HCT116 (cell line): ENCODE measurements at regions not wholly inside any gene's neighbourhood (a gene's known extent, or its start where the extent isn't known, plus 50 kb on each side); places are given as distances from the start of the nearest gene placed in this dataset.

Source experiments
- ATAC-seq: fragments of 200-7000 bp; cut with Tn5 transposase; 2 replicates; pipeline ENCODE4 v1.9.1; 2020; ENCODE audit warnings: mild to moderate bottlenecking, moderate library complexity
- BruUV-seq: library from RNA; stranded (reverse); fragments of 400-500 nt; replicated peaks from 2 replicates; lab custom pipeline; 2021; lab: Mats Ljungman, UMichigan
- CTCF ChIA-PET: fragments of 300-600 bp; sonication (Branson Sonifier 250); formaldehyde crosslinking; loops from one replicate; lab custom pipeline; 2021; ENCODE audit warnings: antibody characterized with exemption; lab: Charles Lee
- POLR2A ChIA-PET: fragments of 300-600, 350-600 bp; sonication (Branson Sonifier 250); formaldehyde crosslinking; loops from one replicate; lab custom pipeline; 2021; ENCODE audit warnings: antibody characterized with exemption; lab: Charles Lee
- RAD21 ChIA-PET, 2 experiments: fragments of 300-600 bp; sonication (Branson Sonifier 250); formaldehyde crosslinking; loops; one replicate each; lab custom pipeline; 2023; ENCODE audit warnings: low total read pairs in 2 of 2; ENCODE audit not compliant: uncharacterized antibody in 2 of 2, unreplicated experiment in 2 of 2, low non-redundant PET in 1 of 2; lab: Charles Lee
- DNase-seq: peaks from one replicate; pipeline ENCODE4 v3.0.0-alpha.2; 2010; ENCODE audit warnings: low read depth, low spot score
- H2AFZ ChIP-seq: fragments of 200-600 bp; shearing (Covaris generic), sonication (generic); 2 replicates; pipeline ENCODE4 v1.6.1; 2017; ENCODE audit warnings: low read depth, mixed run types, mixed read lengths, antibody characterized with exemption, low read length; ENCODE audit not compliant: poor library complexity, severe bottlenecking
- H3K27ac ChIP-seq: 2 replicates; pipeline ENCODE4 v1.5.1; 2012; ENCODE audit warnings: low read depth, low read length
- H3K27me3 ChIP-seq: fragments of 200-600 bp; sonication (generic); 2 replicates; pipeline ENCODE4 v1.6.1; 2016; ENCODE audit warnings: mixed run types, low read length, mixed read lengths; ENCODE audit not compliant: insufficient read depth
- H3K36me3 ChIP-seq, 2 experiments: fragments of 200-500 bp in 1 of 2; fragments of 200-600 bp in 1 of 2; sonication (Bioruptor generic) in 1 of 2; sonication (generic) in 1 of 2; 2 replicates each; pipeline versions ENCODE4 v1.5.1 to v1.6.1; 2014 to 2016; ENCODE audit warnings: low read length in 2 of 2, inconsistent platforms in 1 of 2, mixed read lengths in 1 of 2, mixed run types in 1 of 2; ENCODE audit not compliant: insufficient read depth in 2 of 2, control insufficient read depth in 1 of 2
- H3K4me1 ChIP-seq, 2 experiments: fragments of 200-600 bp in 1 of 2; sonication (generic) in 1 of 2; 2 replicates each; pipeline versions ENCODE4 v1.5.1 to v1.6.1; 2012 to 2017; ENCODE audit warnings: low read length in 2 of 2, inconsistent platforms in 1 of 2, mild to moderate bottlenecking in 1 of 2, mixed read lengths in 1 of 2, mixed run types in 1 of 2, moderate library complexity in 1 of 2; ENCODE audit not compliant: insufficient read depth in 2 of 2, control insufficient read depth in 1 of 2
- H3K4me2 ChIP-seq: fragments of 200-600 bp; sonication (generic); 2 replicates; pipeline ENCODE4 v1.6.1; 2017; ENCODE audit warnings: mixed run types, low read length, mixed read lengths
- H3K4me3 ChIP-seq, 2 experiments: fragments of 200-600 bp in 1 of 2; sonication (generic) in 1 of 2; replicated peaks in 1 of 2; 2 replicates each; pipeline ENCODE4 v1.5.1; 2011 to 2016; ENCODE audit warnings: low read length in 2 of 2, control low read depth in 1 of 2, low read depth in 1 of 2, mild to moderate bottlenecking in 1 of 2, mixed read lengths in 1 of 2, mixed run types in 1 of 2
- H3K79me2 ChIP-seq: fragments of 200-600 bp; sonication (generic); 2 replicates; pipeline ENCODE4 v1.6.1; 2017; ENCODE audit warnings: mild to moderate bottlenecking, mixed run types, low read length, moderate library complexity, mixed read lengths; ENCODE audit not compliant: insufficient read depth
- H3K9ac ChIP-seq: fragments of 200-600 bp; sonication (generic); 2 replicates; pipeline ENCODE4 v1.6.1; 2016; ENCODE audit warnings: low read length, mixed read lengths
- H3K9me2 ChIP-seq: fragments of 200-600 bp; sonication (generic), shearing (Covaris generic); 2 replicates; pipeline ENCODE4 v1.6.1; 2017; ENCODE audit warnings: mixed run types, mild to moderate bottlenecking, moderate library complexity; ENCODE audit not compliant: insufficient read depth
- H3K9me3 ChIP-seq, 2 experiments: fragments of 200-500 bp in 1 of 2; fragments of 200-600 bp in 1 of 2; sonication (Bioruptor generic) in 1 of 2; sonication (generic) in 1 of 2; 2 replicates each; pipeline ENCODE4 v1.6.1; 2014 to 2017; ENCODE audit warnings: low read length in 2 of 2, mixed read lengths in 2 of 2, inconsistent platforms in 1 of 2, low read depth in 1 of 2, mild to moderate bottlenecking in 1 of 2, mixed run types in 1 of 2, moderate library complexity in 1 of 2; ENCODE audit not compliant: control insufficient read depth in 1 of 2, insufficient read depth in 1 of 2
- H4K20me1 ChIP-seq: fragments of 200-600 bp; sonication (generic), shearing (Covaris generic); 2 replicates; pipeline ENCODE4 v1.6.1; 2017; ENCODE audit warnings: mixed run types, mild to moderate bottlenecking, moderate library complexity; ENCODE audit not compliant: insufficient read depth
- EGR1 ChIP-seq: IDR thresholded peaks from 2 replicates; pipeline ENCODE4 v1.6.1; 2012; ENCODE audit warnings: low read depth
- EZH2 ChIP-seq: fragments of 200-600 bp; sonication (generic); IDR thresholded peaks from 2 replicates; pipeline ENCODE4 v1.6.1; 2017; ENCODE audit warnings: antibody characterized with exemption, mixed run types
- FOSL1 ChIP-seq: IDR thresholded peaks from 2 replicates; pipeline ENCODE4 v1.6.1; 2012; ENCODE audit warnings: low read depth
- POLR2AphosphoS5 ChIP-seq: IDR thresholded peaks from 2 replicates; pipeline ENCODE4 v1.6.1; 2011; ENCODE audit warnings: mild to moderate bottlenecking, low read depth, low read length, moderate library complexity
- SIN3A ChIP-seq: IDR thresholded peaks from 2 replicates; pipeline ENCODE4 v1.6.1; 2012; ENCODE audit warnings: low read depth
- TCF7L2 ChIP-seq: IDR thresholded peaks from 2 replicates; pipeline ENCODE4 v1.7.0; 2011; ENCODE audit warnings: borderline replicate concordance, inconsistent platforms; ENCODE audit not compliant: insufficient read depth, insufficient read length; ENCODE audit errors: extremely low read depth
- ZFX ChIP-seq: fragments of 450-650 bp; IDR thresholded peaks from 2 replicates; pipeline ENCODE4 v1.6.1; 2017
- intact Hi-C: fragments of 100-400 bp; cut with micrococcal nuclease; formaldehyde crosslinking; loops from 2 replicates; pipeline ENCODE4 v1.10.0; 2022
- TF ChIP-seq, protein P1 (sequence below): IDR thresholded peaks from 2 replicates; pipeline ENCODE4 v1.6.1; 2012; ENCODE audit warnings: low read depth
- TF ChIP-seq, protein P2 (sequence below), 3 experiments: fragments of 200-600 bp in 1 of 3; sonication (generic) in 1 of 3; IDR thresholded peaks in 2 of 3; conservative IDR thresholded peaks in 1 of 3; 2 replicates each; pipeline ENCODE4 v1.5.1; 2012 to 2017; ENCODE audit warnings: low read depth in 2 of 3, low read length in 2 of 3, antibody characterized with exemption in 1 of 3, borderline replicate concordance in 1 of 3, control low read depth in 1 of 3, mild to moderate bottlenecking in 1 of 3, mixed read lengths in 1 of 3, mixed run types in 1 of 3, moderate library complexity in 1 of 3; ENCODE audit not compliant: insufficient read depth in 1 of 3
- TF ChIP-seq, protein P3 (sequence below): IDR thresholded peaks from 2 replicates; pipeline ENCODE4 v1.6.1; 2012
- TF ChIP-seq, protein P4 (sequence below): IDR thresholded peaks from 2 replicates; pipeline ENCODE4 v1.6.1; 2012

DNA sequence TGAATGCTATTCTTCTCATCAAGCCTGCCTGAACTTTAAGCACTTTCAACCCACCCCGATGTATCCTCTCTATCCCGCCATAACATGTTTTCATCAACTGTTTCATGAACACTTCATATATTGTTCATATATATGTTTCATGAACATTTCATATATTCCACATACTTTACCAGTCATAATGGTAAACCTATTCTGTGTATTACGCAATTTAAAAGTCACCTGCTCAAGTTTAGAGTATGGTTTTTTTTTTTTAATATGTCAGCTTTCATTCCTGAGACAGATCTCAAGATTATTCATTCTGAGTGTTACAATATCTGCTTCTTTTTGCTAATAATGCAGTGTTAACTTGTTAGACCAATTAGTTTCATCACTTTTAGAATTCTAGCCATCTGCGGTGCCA is 140.7 kb downstream of the SIPA1L2 start:
- POLR2A ChIA-PET = no interaction called here

DNA sequence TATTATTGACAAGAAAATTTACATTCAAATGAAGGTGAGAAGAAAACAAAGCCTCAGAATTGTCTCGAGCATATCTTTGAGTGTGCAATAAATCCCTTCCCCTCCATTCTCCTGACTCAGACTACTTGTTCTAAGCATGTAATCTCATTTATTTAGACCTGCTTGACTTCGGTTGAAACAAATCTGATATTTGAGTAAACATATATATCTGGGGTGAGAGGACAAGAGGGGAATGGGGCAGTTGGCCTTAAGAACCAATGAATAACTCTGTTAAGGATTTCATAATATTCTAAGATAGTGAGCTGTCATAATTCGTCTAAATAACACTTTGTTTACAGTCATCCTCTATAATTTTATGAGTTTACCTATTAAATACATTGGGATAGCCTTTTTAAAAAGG is 142.7 kb downstream of the SIPA1L2 start:
- no peaks in the 10 kb centered on the region for H3K9me3 ChIP-seq
- H3K27me3 ChIP-seq = no peaks in the 10 kb centered on the region
- H3K4me1 ChIP-seq = no peaks in the 10 kb centered on the region
- no TSS peak for BruUV-seq
- ChIA-PET POLR2A (no interaction called here), RAD21 (no interaction called here), CTCF (no interaction called here)
- ATAC-seq (no peak), DNase-seq (no peak)
- H3K4me2 ChIP-seq = no peak overlapping the region
- no peaks in the 10 kb centered on the region for H4K20me1 ChIP-seq
- no peaks in the 10 kb centered on the region for H3K9me2 ChIP-seq
- no peak overlapping the region for H3K27ac ChIP-seq
- H3K9ac ChIP-seq = no peak overlapping the region
- H3K36me3 ChIP-seq = no peaks in the 10 kb centered on the region
- H3K4me3 ChIP-seq = no peak overlapping the region
- intact Hi-C loops = no loop called here
- no peaks in the 10 kb centered on the region for H3K79me2 ChIP-seq
- H2AFZ ChIP-seq = no peak overlapping the region
- TF ChIP-seq ZFX (no peak), FOSL1 (no peak), TCF7L2 (no peak), EZH2 (no peak)
- TF ChIP-seq, protein P1, sequence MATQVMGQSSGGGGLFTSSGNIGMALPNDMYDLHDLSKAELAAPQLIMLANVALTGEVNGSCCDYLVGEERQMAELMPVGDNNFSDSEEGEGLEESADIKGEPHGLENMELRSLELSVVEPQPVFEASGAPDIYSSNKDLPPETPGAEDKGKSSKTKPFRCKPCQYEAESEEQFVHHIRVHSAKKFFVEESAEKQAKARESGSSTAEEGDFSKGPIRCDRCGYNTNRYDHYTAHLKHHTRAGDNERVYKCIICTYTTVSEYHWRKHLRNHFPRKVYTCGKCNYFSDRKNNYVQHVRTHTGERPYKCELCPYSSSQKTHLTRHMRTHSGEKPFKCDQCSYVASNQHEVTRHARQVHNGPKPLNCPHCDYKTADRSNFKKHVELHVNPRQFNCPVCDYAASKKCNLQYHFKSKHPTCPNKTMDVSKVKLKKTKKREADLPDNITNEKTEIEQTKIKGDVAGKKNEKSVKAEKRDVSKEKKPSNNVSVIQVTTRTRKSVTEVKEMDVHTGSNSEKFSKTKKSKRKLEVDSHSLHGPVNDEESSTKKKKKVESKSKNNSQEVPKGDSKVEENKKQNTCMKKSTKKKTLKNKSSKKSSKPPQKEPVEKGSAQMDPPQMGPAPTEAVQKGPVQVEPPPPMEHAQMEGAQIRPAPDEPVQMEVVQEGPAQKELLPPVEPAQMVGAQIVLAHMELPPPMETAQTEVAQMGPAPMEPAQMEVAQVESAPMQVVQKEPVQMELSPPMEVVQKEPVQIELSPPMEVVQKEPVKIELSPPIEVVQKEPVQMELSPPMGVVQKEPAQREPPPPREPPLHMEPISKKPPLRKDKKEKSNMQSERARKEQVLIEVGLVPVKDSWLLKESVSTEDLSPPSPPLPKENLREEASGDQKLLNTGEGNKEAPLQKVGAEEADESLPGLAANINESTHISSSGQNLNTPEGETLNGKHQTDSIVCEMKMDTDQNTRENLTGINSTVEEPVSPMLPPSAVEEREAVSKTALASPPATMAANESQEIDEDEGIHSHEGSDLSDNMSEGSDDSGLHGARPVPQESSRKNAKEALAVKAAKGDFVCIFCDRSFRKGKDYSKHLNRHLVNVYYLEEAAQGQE = no peak
- TF ChIP-seq, protein P2, sequence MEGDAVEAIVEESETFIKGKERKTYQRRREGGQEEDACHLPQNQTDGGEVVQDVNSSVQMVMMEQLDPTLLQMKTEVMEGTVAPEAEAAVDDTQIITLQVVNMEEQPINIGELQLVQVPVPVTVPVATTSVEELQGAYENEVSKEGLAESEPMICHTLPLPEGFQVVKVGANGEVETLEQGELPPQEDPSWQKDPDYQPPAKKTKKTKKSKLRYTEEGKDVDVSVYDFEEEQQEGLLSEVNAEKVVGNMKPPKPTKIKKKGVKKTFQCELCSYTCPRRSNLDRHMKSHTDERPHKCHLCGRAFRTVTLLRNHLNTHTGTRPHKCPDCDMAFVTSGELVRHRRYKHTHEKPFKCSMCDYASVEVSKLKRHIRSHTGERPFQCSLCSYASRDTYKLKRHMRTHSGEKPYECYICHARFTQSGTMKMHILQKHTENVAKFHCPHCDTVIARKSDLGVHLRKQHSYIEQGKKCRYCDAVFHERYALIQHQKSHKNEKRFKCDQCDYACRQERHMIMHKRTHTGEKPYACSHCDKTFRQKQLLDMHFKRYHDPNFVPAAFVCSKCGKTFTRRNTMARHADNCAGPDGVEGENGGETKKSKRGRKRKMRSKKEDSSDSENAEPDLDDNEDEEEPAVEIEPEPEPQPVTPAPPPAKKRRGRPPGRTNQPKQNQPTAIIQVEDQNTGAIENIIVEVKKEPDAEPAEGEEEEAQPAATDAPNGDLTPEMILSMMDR (IDR thresholded peaks at IDR 0.05 in 2 of 3, conservative IDR thresholded peaks at IDR 0.05 in 1 of 3; ENCODE audit: borderline replicate concordance in 1 of 3, insufficient read depth in 1 of 3, low read depth in 2 of 3, low read length in 2 of 3) = no peak

More for the DNA sequence above, 140.7 kb downstream of the SIPA1L2 start:
- Histone ChIP-seq H3K27me3 (no peaks in the 10 kb centered on the region), H3K4me1 (no peaks in the 10 kb centered on the region), H3K9me2 (no peaks in the 10 kb centered on the region), H3K9me3 (no peaks in the 10 kb centered on the region), H3K4me2 (no peak overlapping the region), H3K36me3 (no peaks in the 10 kb centered on the region), H3K79me2 (no peaks in the 10 kb centered on the region), H3K27ac (no peak overlapping the region), H3K9ac (no peak overlapping the region), H3K4me3 (no peak overlapping the region)
- RAD21 ChIA-PET = no interaction called here
- DNase-seq = no peak
- intact Hi-C loops = no loop called here
- no peak for TF ChIP-seq SIN3A
- TF ChIP-seq, protein P3, sequence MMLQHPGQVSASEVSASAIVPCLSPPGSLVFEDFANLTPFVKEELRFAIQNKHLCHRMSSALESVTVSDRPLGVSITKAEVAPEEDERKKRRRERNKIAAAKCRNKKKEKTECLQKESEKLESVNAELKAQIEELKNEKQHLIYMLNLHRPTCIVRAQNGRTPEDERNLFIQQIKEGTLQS = no peak
- no peak for TF ChIP-seq EGR1
- no peak for TF ChIP-seq POLR2AphosphoS5
- TF ChIP-seq, protein P4, sequence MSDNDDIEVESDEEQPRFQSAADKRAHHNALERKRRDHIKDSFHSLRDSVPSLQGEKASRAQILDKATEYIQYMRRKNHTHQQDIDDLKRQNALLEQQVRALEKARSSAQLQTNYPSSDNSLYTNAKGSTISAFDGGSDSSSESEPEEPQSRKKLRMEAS = no peak
- TF ChIP-seq, protein P2 (IDR thresholded peaks at IDR 0.05 in 2 of 3, conservative IDR thresholded peaks at IDR 0.05 in 1 of 3; ENCODE audit: borderline replicate concordance in 1 of 3, insufficient read depth in 1 of 3, low read depth in 2 of 3, low read length in 2 of 3) = no peak
- TF ChIP-seq, all 23 proteins: peak for 0
- no peak overlapping the region for H2AFZ ChIP-seq
- ATAC-seq = no peak
- H4K20me1 ChIP-seq = no peaks in the 10 kb centered on the region
- BruUV-seq = no TSS peak
- CTCF ChIA-PET = no interaction called here
